Esophagus squamous epithelium (tissue), 4 donors: ENCODE measurements at regions not wholly inside any gene's neighbourhood (a gene's known extent, or its start where the extent isn't known, plus 50 kb on each side); places are given as distances from the start of the nearest gene placed in this dataset.

Source experiments
- POLR2A ChIP-seq, 4 donors: fragments of 450-650 bp; IDR thresholded peaks; one replicate each; pipeline ENCODE4 v1.6.1; 2017; ENCODE audit warnings: antibody characterized with exemption in 4 of 4, mild to moderate bottlenecking in 4 of 4, moderate library complexity in 3 of 4
- TF ChIP-seq, protein P1 (sequence below), 6 experiments: fragments of 450-650 bp in 4 of 6; fragments of 200-600 bp in 2 of 6; sonication (generic) in 2 of 6; IDR thresholded peaks; one replicate each; pipeline ENCODE4 v1.5.1; 2016 to 2019; ENCODE audit warnings: antibody characterized with exemption in 6 of 6, mild to moderate bottlenecking in 4 of 6, moderate library complexity in 4 of 6

DNA sequence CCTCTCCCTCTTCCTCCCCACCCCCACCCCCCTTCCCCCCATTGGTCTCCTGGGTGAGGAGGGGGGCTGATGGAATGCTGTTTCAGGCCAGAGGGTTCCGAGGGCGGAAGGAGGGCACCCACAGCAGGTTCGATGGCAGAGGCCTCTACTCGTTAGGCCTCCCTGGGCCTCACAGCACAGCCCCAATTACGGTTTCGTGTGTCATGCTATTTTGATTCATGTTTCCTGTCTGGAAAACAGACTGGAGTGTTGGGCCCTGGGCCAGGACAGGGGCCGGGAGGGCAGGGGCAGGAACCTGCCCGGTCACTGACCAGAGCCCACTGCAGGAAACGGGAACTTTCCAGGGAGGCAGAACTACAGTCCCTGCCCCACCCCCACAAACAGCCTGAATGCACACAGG lies 138.2 kb downstream of the C16orf95 start:
- TF ChIP-seq, protein P1, sequence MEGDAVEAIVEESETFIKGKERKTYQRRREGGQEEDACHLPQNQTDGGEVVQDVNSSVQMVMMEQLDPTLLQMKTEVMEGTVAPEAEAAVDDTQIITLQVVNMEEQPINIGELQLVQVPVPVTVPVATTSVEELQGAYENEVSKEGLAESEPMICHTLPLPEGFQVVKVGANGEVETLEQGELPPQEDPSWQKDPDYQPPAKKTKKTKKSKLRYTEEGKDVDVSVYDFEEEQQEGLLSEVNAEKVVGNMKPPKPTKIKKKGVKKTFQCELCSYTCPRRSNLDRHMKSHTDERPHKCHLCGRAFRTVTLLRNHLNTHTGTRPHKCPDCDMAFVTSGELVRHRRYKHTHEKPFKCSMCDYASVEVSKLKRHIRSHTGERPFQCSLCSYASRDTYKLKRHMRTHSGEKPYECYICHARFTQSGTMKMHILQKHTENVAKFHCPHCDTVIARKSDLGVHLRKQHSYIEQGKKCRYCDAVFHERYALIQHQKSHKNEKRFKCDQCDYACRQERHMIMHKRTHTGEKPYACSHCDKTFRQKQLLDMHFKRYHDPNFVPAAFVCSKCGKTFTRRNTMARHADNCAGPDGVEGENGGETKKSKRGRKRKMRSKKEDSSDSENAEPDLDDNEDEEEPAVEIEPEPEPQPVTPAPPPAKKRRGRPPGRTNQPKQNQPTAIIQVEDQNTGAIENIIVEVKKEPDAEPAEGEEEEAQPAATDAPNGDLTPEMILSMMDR (IDR thresholded peaks at IDR 0.05): no peak
- no peak for TF ChIP-seq POLR2A (IDR thresholded peaks at IDR 0.05)
